GM12875 (cell line): ENCODE measurements at regions not wholly inside any gene's neighbourhood (a gene's known extent, or its start where the extent isn't known, plus 50 kb on each side); places are given as distances from the start of the nearest gene placed in this dataset.
A peak's percentile ranks its signal among the peaks of the same experiment; 100 is the strongest.

Source experiments
- H3K4me3 ChIP-seq: one replicate; pipeline ENCODE4 v1.5.1; 2011; ENCODE audit warnings: low read depth, low read length, control low read depth
- TF ChIP-seq, protein P1 (sequence below): IDR thresholded peaks from 2 replicates; pipeline ENCODE4 v1.5.1; 2011; ENCODE audit warnings: low read depth, mild to moderate bottlenecking, control low read depth, inconsistent platforms, low read length, moderate library complexity, borderline replicate concordance; ENCODE audit not compliant: insufficient read depth

DNA sequence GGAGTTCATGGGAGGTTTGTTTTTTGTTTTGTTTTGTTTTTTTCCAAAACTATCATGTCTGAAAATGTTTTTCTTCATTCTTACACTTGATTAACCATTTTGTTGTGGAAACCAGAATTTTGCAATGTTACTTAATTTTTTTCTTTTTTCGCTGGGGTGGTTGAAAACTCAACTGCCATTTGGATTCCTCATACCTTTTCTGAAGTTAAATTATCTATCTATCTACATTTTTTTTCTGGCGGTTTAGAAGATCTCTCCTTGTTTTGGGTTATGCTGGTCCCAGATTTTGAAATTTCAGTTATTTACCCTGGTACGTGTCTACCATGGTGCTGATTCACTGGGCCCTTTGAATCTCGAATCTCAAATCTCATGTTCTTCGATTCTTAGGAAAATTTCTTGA lies 316.2 kb upstream of the SMARCA2 start:
- TF ChIP-seq, protein P1, sequence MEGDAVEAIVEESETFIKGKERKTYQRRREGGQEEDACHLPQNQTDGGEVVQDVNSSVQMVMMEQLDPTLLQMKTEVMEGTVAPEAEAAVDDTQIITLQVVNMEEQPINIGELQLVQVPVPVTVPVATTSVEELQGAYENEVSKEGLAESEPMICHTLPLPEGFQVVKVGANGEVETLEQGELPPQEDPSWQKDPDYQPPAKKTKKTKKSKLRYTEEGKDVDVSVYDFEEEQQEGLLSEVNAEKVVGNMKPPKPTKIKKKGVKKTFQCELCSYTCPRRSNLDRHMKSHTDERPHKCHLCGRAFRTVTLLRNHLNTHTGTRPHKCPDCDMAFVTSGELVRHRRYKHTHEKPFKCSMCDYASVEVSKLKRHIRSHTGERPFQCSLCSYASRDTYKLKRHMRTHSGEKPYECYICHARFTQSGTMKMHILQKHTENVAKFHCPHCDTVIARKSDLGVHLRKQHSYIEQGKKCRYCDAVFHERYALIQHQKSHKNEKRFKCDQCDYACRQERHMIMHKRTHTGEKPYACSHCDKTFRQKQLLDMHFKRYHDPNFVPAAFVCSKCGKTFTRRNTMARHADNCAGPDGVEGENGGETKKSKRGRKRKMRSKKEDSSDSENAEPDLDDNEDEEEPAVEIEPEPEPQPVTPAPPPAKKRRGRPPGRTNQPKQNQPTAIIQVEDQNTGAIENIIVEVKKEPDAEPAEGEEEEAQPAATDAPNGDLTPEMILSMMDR: no peak

GRCh38 chr9:1701113-1701512 lies 314.0 kb upstream of the SMARCA2 start:
- TF ChIP-seq, protein P1: no peak

More for the DNA sequence above, 316.2 kb upstream of the SMARCA2 start:
- H3K4me3 ChIP-seq: no peak overlapping the region

GRCh38 chr9:1702701-1703100 lies 312.4 kb upstream of the SMARCA2 start:
- TF ChIP-seq, protein P1: no peak
- H3K4me3 ChIP-seq: no peak overlapping the region

More at GRCh38 chr9:1701113-1701512, 314.0 kb upstream of the SMARCA2 start:
- no peak overlapping the region for H3K4me3 ChIP-seq

- TF ChIP-seq, protein P1: no peak
- no peak overlapping the region for H3K4me3 ChIP-seq
Observed at GRCh38 chr9:1707291-1707690, 307.9 kb upstream of the SMARCA2 start.

DNA sequence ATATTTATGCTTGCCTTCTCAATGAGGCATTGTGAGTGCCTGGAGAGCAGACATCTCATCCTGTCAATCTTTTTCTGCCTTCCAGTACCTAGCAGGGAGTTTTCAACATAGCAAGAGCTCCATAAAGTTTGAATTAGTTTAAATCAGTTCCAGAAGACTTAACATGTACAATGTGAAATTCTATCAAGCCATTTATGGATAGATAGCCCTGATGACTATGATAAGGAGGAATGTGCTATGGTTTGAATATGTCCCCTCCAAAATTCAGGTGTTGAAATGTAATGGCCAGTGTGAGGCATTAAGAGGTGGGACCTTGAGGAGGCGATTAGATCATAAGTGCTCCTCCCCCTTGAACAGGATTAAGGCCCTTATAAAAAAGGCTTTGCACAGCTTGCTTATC lies 306.9 kb upstream of the SMARCA2 start:
- H3K4me3 ChIP-seq: no peak overlapping the region
- TF ChIP-seq, protein P1: no peak

DNA sequence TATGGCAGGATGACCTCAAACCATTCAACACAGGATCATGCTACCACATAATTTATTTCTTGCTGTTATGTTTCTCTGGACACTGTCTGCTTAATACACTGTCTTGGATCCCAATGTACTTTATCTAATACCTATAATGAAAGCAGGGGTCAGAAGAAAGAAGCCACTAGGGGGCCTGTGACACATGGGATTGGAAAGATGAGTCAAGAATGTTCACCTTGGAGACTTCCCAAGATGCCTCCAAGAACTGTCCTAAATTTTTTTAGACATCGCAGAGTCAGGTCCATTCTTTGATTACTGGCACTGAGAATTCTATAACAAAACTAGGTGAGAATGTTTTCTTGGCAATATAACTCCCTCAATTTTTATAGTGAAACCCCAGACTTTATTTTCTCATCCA lies 305.8 kb upstream of the SMARCA2 start:
- TF ChIP-seq, protein P1: peak; percentile 52; the same call in 1 of the 2 replicates
- H3K4me3 ChIP-seq: no peak overlapping the region

DNA sequence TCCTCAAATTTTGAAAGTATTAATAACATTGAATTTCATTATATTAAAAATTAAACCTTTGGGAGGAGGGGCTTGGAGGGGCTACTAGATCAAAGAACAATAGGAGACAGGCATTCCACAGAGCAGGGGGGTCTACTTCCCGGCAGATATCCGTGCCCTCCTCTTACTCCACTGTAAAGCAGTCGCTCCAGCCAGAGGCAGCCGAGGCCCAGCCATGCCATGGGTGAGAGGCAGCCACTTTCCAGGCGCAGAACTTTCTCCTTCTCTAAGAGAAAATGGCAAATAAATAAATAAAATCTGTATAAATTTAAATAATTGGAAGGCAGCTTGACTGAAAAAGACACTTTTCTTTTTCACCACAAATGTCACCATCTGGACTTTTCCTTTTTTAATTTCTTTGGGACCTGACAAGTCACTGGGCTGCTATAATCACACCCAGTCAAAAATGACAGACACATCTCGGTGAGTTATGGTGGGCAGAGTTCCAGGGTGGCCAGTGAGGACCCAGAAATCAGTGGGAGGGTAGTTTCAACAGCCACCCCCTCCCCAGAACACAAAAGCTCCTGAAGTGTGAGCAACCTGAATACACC lies 302.2 kb upstream of the SMARCA2 start:
- H3K4me3 ChIP-seq: no peak overlapping the region
- TF ChIP-seq, protein P1: no peak
